HUES48 (cell line): ENCODE measurements at regions not wholly inside any gene's neighbourhood (a gene's known extent, or its start where the extent isn't known, plus 50 kb on each side); places are given as distances from the start of the nearest gene placed in this dataset.
A peak's percentile ranks its signal among the peaks of the same experiment; 100 is the strongest.
"Not testable (repeated sequence)": the region's sequence is repeated elsewhere in the genome, so short reads cannot be mapped to it uniquely, and the experiment has no call there.

Source experiments
- H3K27ac ChIP-seq: one replicate; pipeline ENCODE4 v1.7.0; 2013; ENCODE audit warnings: low read depth, low read length, inconsistent platforms
- H3K27me3 ChIP-seq: 2 replicates; pipeline ENCODE4 v1.6.1; 2013; ENCODE audit warnings: mild to moderate bottlenecking, low read length; ENCODE audit not compliant: control insufficient read depth, insufficient read depth
- H3K36me3 ChIP-seq: 2 replicates; pipeline ENCODE4 v1.6.1; 2013; ENCODE audit warnings: low read length; ENCODE audit not compliant: control insufficient read depth, insufficient read depth
- H3K4me1 ChIP-seq: 2 replicates; pipeline ENCODE4 v1.6.1; 2013; ENCODE audit warnings: mild to moderate bottlenecking, low read length; ENCODE audit not compliant: control insufficient read depth, insufficient read depth
- H3K4me3 ChIP-seq: 2 replicates; pipeline ENCODE4 v1.5.1; 2013; ENCODE audit warnings: mild to moderate bottlenecking, low read depth, low read length
- H3K9ac ChIP-seq: 2 replicates; pipeline ENCODE4 v1.6.1; 2013; ENCODE audit warnings: mild to moderate bottlenecking, low read depth, low read length, moderate library complexity
- H3K9me3 ChIP-seq: 2 replicates; pipeline ENCODE4 v1.6.1; 2013; ENCODE audit warnings: low read length; ENCODE audit not compliant: control insufficient read depth, insufficient read depth

DNA sequence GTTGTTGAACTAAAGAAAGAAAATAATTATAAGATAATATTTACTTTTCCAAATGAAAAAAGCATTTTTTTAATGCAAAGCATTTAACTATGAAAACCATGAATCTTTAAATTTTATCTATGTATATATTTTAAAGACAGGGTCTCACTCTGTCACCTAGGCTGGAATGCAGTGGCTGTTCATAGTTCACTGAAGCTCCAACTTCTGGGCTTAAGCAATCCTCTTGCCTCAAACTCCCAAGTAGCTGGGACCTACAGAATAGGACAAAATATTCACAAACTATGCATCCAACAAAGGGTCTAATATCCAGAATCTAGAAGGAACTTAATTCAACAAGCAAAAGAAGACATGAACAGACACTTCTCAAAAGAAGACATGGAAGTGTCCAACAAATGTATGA lies 55.9 kb upstream of the ALB start:
- H3K9ac ChIP-seq, result no peak overlapping the region
- H3K27ac ChIP-seq, result no peak overlapping the region
- H3K4me3 ChIP-seq, result no peak overlapping the region
- H3K4me1 ChIP-seq, result peaks cover 4% of the 10 kb centered on the region; the same call in 1 of the 2 replicates
- no peaks in the 10 kb centered on the region for H3K9me3 ChIP-seq
- H3K36me3 ChIP-seq, result no peaks in the 10 kb centered on the region
- no peaks in the 10 kb centered on the region for H3K27me3 ChIP-seq

DNA sequence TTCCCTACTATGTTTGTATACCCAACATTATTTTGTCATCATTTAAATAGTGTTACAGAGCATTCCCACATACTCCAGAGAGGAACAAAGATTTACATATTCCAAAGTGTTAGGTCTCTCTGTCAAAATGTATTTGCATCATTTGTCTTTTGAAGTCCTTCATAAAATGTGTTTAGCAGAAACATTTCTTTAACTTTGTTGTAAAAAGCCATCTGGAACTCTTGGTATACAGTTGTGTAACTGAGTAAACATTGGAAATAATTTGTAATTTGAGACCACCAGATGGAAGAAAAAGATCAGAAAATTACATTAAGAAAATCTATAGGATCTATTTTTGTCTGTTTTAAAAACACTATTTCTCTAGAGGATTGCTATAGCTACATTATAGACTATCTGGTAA lies 56.6 kb upstream of the ALB start:
- Histone ChIP-seq H3K4me3 (no peak overlapping the region), H3K9ac (no peak overlapping the region), H3K27me3 (no peaks in the 10 kb centered on the region), H3K27ac (no peak overlapping the region), H3K36me3 (no peaks in the 10 kb centered on the region), H3K9me3 (no peaks in the 10 kb centered on the region), H3K4me1 (peaks cover 8% of the 10 kb centered on the region)

DNA sequence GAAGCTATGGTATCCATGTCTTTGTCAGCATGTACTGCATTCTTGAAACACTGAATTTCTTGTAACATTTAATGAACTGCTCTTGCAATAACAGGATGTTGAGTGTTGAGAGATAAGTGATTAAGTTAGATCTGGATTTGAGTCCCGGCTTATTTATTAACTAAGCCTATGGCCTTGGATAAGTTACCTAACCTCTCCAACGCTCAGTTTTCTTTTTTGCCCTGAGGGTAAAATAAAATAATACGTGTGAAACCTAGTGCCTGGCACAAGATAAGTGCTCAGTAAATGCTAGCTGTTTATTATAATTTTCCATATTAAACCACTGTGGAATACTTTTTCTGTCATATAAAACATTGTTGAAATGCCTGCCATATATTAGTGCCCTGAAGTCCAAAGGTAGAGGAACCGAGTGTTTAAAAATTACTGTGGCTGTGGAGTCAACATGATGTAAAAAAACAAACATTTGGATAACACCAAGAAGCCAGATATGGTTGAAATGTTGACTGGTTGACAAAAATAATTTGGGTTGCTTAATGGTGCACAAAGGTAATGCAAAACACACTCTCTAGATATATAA lies 58.6 kb upstream of the ALB start:
- H3K9ac ChIP-seq, result no peak overlapping the region
- no peak overlapping the region for H3K4me3 ChIP-seq
- peak overlapping the region; percentile 22 for H3K27ac ChIP-seq
- H3K4me1 ChIP-seq, result peaks cover 18% of the 10 kb centered on the region
- H3K27me3 ChIP-seq, result no peaks in the 10 kb centered on the region
- no peaks in the 10 kb centered on the region for H3K9me3 ChIP-seq
- H3K36me3 ChIP-seq, result no peaks in the 10 kb centered on the region

DNA sequence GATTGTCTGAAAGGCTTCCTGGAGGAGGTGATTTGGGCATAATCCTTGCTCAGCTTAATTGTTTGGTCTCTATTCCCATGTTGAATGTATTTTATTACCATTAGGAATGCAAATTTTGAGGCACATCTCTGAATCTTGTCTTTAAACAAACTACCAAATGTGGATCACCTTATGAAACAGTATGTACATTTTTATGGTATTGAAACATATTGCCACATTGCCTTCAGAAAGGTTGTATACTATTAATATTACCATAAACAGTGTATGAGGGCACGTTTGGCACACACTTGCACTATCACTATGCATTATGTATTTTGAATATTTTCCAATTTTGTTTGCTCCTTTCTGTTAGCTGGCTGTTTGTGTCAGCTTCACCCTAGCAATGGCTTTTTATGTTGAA lies 60.0 kb upstream of the ALB start:
- H3K9me3 ChIP-seq, result no peaks in the 10 kb centered on the region
- no peak overlapping the region for H3K27ac ChIP-seq
- no peaks in the 10 kb centered on the region for H3K27me3 ChIP-seq
- H3K9ac ChIP-seq, result no peak overlapping the region
- no peak overlapping the region for H3K4me3 ChIP-seq
- H3K4me1 ChIP-seq, result peaks cover 18% of the 10 kb centered on the region
- H3K36me3 ChIP-seq, result no peaks in the 10 kb centered on the region

DNA sequence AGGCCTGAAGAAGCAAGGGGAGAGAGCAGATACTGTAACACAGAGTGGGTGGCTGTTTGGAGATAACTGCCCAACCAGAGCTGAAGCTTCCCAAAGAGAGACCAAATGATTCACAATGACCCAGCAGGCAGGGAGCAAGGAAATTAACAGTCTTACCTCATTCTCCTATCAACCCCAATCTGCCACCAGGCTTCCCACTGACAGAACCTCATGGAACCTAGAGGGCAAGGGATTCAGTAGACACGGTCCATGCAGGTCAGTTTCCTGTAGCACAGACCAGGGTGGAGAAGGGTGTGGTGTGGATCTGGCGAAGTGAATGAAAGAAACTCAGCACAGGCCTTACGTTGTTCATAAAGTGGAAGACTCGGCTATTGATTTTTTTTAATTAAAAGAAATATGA lies 60.7 kb upstream of the ALB start:
- peaks cover 3% of the 10 kb centered on the region; the same call in 1 of the 2 replicates for H3K9me3 ChIP-seq

DNA sequence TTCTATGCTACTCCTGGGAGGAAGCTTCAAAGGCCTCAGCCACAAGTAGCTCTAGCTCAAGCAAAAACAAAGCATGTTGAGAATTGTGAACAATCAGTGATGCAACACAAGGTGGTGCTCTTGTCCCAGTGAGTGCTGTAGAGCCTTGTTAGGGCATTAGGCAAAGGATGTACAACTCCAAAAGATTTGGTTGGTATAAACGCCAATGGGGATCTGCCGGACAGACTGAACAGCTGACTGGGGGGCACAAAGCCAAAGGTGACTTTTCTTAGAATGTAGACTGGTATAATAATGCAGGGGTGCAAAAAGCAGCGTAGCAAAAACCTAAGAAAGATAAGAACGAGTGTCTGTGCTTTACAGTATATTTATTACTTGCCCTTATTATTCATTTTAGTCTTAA lies 62.6 kb upstream of the ALB start:
- H3K4me1 ChIP-seq, result peaks cover 18% of the 10 kb centered on the region
- no peak overlapping the region for H3K9ac ChIP-seq
- H3K36me3 ChIP-seq, result no peaks in the 10 kb centered on the region
- H3K27ac ChIP-seq, result no peak overlapping the region
- H3K4me3 ChIP-seq, result no peak overlapping the region
- H3K27me3 ChIP-seq, result no peaks in the 10 kb centered on the region
- peaks cover 7% of the 10 kb centered on the region; the same call in 1 of the 2 replicates for H3K9me3 ChIP-seq

More for the DNA sequence above, 60.7 kb upstream of the ALB start:
- Histone ChIP-seq H3K9ac (no peak overlapping the region), H3K4me3 (no peak overlapping the region), H3K27me3 (no peaks in the 10 kb centered on the region), H3K36me3 (no peaks in the 10 kb centered on the region), H3K27ac (no peak overlapping the region), H3K4me1 (peaks cover 18% of the 10 kb centered on the region)

DNA sequence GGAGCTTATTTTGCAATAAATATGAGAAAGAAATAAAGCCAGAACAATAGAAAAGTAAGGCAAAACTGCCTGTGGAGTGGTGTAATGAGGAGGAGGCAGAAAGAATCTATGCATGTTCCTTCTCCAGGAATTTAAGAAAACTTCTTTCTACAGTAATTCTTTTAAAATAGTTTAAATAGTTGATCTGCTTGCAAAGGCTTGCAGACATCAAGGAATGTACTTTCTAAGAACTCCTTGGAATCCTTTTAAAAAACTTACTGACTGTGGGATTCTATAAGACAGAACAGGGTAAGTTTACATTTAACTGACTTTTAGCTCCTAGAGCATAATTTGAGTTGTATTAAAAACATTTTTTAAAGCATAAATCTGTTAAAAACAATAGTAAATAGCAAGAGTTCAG lies 63.2 kb upstream of the ALB start:
- H3K9ac ChIP-seq, result no peak overlapping the region
- peaks cover 18% of the 10 kb centered on the region for H3K4me1 ChIP-seq
- H3K27ac ChIP-seq, result no peak overlapping the region
- H3K27me3 ChIP-seq, result no peaks in the 10 kb centered on the region
- peaks cover 7% of the 10 kb centered on the region; the same call in 1 of the 2 replicates for H3K9me3 ChIP-seq
- no peaks in the 10 kb centered on the region for H3K36me3 ChIP-seq
- no peak overlapping the region for H3K4me3 ChIP-seq

DNA sequence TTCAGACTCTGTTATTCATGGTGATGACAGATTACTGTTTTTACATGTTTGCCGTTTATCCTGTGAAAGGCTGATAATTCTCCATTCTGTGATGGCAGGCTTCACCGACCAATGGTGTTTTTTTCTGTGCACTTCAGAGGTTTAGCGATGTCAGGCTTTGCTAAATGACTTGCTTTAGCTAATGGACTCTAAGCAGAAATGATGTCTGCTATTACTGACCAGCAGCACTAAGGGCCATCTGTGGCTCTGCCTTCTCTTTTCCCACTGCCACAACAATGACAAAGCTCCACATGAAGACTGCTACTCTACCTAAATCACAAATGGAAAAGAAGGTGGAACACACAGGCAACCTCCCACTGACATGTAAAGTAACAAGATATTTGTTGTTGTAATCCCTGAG lies 68.4 kb upstream of the ALB start:
- Histone ChIP-seq H3K9me3 (peaks cover 7% of the 10 kb centered on the region; the same call in 1 of the 2 replicates), H3K27me3 (no peaks in the 10 kb centered on the region), H3K27ac (no peak overlapping the region), H3K9ac (no peak overlapping the region), H3K4me3 (no peak overlapping the region), H3K36me3 (no peaks in the 10 kb centered on the region), H3K4me1 (no peaks in the 10 kb centered on the region; the same call in 1 of the 2 replicates)

DNA sequence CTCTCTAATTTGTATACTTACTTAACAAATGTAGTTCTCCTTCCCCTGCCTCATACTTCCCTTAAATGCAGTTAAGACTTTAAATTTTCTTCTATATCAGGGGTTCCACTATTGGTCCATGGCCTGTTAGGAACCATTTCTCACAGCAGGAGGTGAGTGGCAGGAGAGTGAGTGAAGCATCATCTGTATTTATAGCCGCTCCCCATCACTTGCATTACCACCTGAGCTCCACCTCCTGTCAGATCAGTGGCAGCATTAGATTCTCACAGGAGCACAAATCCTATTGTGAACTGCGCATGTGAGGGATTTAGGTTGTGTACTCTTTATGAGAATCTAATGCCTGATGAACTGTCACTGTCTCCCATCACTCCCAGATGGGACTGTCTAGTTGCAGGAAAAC lies 72.1 kb upstream of the ALB start:
- H3K4me3 ChIP-seq, result not testable (repeated sequence)

DNA sequence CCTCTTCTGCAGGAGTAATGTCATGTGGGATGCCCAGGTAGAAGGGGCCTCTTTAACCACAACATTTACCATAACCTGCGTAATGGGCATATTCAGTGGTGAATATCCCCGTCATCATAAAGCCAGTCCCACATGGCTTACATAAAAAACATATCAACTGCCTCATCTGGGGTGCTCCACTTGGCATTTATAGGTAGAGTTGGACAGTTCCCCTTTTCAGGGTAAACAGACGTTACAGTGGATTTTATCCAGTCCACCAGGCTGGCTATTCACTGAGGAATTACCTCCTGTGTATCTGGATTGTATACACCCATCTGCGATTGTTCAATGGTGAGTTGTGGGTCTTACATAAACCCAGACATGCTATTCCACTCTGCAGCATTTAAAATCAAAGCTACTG lies 70.7 kb upstream of the ANKRD17 start:
- no peak overlapping the region for H3K27ac ChIP-seq
- no peaks in the 10 kb centered on the region for H3K4me1 ChIP-seq
- no peaks in the 10 kb centered on the region for H3K36me3 ChIP-seq
- no peaks in the 10 kb centered on the region; the same call in 1 of the 2 replicates for H3K9me3 ChIP-seq
- H3K27me3 ChIP-seq, result no peaks in the 10 kb centered on the region
- no peak overlapping the region for H3K9ac ChIP-seq
- H3K4me3 ChIP-seq, result no peak overlapping the region

More for the DNA sequence above, 72.1 kb upstream of the ALB start:
- not testable (repeated sequence) for H3K27me3 ChIP-seq, H3K4me1 ChIP-seq, H3K36me3 ChIP-seq, H3K9me3 ChIP-seq, H3K9ac ChIP-seq, H3K27ac ChIP-seq

DNA sequence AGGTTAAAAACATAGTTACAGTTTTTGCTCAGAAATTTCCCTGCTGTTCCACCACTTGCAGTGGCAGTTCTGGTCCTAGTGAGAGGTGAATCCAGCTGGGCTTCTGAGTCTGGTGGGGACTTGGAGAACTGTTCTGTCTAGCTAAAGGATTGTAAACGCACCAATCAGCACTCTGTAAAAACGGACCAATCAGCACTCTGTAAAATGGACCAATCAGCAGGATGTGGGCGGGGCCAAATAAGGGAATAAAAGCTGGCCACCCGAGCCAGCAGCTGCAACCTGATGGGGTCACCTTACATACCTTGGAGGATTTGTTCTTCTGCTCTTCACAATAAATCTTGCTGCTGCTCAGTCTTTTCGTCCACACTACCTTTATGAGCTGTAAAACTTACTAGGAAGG lies 67.2 kb upstream of the ANKRD17 start:
- not testable (repeated sequence) for H3K36me3 ChIP-seq, H3K27ac ChIP-seq, H3K4me1 ChIP-seq, H3K4me3 ChIP-seq, H3K9ac ChIP-seq, H3K27me3 ChIP-seq, H3K9me3 ChIP-seq

DNA sequence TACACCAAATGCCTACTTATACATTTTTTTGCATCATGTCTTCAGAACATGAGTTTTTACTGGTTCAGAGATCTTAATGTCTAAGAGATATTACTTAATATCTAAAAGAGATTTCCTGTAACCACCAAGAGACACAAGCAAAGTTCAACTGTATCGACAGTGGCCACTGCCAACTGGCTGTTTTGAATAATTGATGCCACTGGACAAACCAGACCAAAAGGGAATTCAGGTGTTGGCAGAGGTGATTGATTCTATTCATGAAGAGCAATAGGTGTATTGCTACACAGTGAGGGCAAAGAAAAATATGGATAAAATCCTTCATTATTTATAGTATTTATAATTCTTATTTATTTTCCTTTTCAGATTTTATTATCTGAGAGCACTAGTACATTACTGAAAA lies 58.5 kb upstream of the ANKRD17 start:
- Histone ChIP-seq H3K27me3 (no peaks in the 10 kb centered on the region), H3K4me1 (no peaks in the 10 kb centered on the region), H3K4me3 (no peak overlapping the region), H3K36me3 (no peaks in the 10 kb centered on the region), H3K27ac (no peak overlapping the region), H3K9me3 (peaks cover 13% of the 10 kb centered on the region), H3K9ac (no peak overlapping the region)
